ENCODE measurements at regions not wholly inside any gene's neighbourhood (a gene's known extent, or its start where the extent isn't known, plus 50 kb on each side); places are given as distances from the start of the nearest gene placed in this dataset.

DNA sequence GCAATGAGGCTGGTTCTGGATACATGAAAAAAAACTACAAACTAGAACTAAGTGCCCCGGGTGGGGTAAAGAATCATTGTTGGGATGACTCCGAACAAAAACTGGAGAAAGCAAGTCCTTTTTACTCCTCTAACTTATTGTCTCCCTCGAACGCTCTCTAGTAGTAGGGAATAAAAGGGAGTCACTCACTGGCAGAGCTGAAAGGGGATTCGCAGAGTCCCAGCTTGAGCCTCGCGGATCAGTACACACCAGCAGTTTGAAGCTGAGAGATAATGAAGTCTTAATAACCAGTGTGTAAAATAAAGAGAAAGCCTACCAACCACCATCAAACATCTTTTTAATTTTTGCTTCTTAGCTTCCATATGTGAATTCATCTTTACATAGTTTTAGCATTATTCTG is 521.9 kb upstream of the ARX start:
- TF ChIP-seq, protein P1, sequence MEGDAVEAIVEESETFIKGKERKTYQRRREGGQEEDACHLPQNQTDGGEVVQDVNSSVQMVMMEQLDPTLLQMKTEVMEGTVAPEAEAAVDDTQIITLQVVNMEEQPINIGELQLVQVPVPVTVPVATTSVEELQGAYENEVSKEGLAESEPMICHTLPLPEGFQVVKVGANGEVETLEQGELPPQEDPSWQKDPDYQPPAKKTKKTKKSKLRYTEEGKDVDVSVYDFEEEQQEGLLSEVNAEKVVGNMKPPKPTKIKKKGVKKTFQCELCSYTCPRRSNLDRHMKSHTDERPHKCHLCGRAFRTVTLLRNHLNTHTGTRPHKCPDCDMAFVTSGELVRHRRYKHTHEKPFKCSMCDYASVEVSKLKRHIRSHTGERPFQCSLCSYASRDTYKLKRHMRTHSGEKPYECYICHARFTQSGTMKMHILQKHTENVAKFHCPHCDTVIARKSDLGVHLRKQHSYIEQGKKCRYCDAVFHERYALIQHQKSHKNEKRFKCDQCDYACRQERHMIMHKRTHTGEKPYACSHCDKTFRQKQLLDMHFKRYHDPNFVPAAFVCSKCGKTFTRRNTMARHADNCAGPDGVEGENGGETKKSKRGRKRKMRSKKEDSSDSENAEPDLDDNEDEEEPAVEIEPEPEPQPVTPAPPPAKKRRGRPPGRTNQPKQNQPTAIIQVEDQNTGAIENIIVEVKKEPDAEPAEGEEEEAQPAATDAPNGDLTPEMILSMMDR (IDR thresholded peaks at IDR 0.05; ENCODE audit: low read length): no peak
- TF ChIP-seq EZH2 (IDR thresholded peaks at IDR 0.05; ENCODE audit: borderline replicate concordance, low read length): no peak
